Ovary (tissue), 3 donors: ENCODE measurements at regions not wholly inside any gene's neighbourhood (a gene's known extent, or its start where the extent isn't known, plus 50 kb on each side); places are given as distances from the start of the nearest gene placed in this dataset.

ENCODE experiments used
- EP300 ChIP-seq: sonication (generic); formaldehyde crosslinking; IDR thresholded peaks from one replicate; pipeline ENCODE4 v1.6.1; 2017; ENCODE audit warnings: antibody characterized with exemption
- POLR2A ChIP-seq: fragments of 450-650 bp; IDR thresholded peaks from one replicate; pipeline ENCODE4 v1.6.1; 2017; ENCODE audit warnings: antibody characterized with exemption, mild to moderate bottlenecking, moderate library complexity
- TF ChIP-seq, protein P1 (sequence below), 3 donors: fragments of 450-650 bp in 2 of 3; fragments of 200-600 bp in 1 of 3; IDR thresholded peaks; one replicate each; pipeline versions ENCODE4 v1.5.1 to v1.8.0; 2016 to 2022; ENCODE audit warnings: antibody characterized with exemption in 3 of 3, mild to moderate bottlenecking in 1 of 3
- donor health status: DM: no; HTN: no; CAD: no.

DNA sequence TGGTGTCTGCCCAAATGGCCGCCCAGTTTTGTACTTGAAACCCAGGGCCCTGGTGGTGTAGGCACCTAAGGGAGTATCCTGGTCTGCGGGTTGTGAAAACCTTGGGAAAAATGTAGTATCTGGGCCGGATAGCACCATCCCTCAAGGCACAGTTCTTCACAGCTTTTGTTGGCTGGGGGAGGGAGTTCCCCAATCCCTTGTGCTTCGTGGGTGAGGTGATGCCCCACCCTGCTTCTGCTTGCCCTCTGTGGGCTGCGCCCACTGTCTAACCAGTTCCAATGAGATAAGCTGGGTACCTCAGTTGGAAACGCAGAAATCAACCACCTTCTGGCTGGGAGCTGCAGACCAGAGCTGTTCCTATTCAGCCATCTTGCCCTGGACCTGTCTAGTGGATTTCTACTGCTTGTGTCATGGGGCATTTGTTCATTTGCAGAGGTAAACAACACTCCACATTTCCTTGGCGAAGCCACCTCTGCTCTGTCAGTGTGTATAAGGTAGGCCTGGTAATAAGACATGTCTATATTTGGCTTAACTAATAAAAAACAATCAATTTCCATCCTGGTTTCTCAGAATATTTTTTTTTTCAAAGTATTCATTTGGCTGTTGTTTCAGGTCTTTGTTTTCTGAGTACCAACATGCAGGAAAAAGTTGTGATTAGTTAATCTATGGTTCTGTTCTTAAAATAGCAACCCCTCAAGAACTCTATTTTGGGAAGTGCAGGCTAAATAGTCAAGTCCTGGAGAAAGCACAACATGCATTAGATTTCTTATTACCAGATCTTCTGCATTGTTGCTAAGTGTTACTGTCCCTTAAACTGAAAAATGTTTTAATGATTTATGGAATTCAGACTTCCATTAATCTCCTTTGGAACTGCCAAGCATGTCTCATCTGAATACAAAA is 304.3 kb downstream of the ZIC1 start:
- TF ChIP-seq, protein P1, sequence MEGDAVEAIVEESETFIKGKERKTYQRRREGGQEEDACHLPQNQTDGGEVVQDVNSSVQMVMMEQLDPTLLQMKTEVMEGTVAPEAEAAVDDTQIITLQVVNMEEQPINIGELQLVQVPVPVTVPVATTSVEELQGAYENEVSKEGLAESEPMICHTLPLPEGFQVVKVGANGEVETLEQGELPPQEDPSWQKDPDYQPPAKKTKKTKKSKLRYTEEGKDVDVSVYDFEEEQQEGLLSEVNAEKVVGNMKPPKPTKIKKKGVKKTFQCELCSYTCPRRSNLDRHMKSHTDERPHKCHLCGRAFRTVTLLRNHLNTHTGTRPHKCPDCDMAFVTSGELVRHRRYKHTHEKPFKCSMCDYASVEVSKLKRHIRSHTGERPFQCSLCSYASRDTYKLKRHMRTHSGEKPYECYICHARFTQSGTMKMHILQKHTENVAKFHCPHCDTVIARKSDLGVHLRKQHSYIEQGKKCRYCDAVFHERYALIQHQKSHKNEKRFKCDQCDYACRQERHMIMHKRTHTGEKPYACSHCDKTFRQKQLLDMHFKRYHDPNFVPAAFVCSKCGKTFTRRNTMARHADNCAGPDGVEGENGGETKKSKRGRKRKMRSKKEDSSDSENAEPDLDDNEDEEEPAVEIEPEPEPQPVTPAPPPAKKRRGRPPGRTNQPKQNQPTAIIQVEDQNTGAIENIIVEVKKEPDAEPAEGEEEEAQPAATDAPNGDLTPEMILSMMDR (IDR thresholded peaks at IDR 0.05) = no peak
- TF ChIP-seq POLR2A = no peak
- no peak for TF ChIP-seq EP300
